IPS-NIHi11 (cell line): ENCODE measurements at regions not wholly inside any gene's neighbourhood (a gene's known extent, or its start where the extent isn't known, plus 50 kb on each side); places are given as distances from the start of the nearest gene placed in this dataset.

Experiments used
- DNase-seq: peaks from one replicate; pipeline ENCODE4 v3.0.0; 2012; ENCODE audit warnings: mixed read lengths, low spot score

DNA sequence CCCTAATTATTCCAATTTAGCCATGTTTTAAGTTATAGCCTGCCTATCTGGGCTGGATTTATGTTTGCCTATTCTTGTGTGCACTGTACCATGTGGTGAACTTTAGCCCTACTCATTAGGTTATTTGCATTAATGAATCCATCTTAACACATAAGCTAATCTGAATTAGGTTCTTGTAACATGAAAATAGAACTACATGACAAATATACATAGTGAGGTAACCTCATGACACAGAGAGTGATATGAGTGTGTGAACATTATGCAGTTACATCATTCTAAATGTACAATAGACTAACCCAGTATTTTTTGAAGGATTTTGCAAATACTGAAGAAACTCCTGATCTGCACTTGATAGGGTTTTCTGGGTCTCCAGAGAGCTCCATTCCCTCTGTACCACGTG lies 733.7 kb upstream of the CITED2 start:
- DNase-seq = no peak

DNA sequence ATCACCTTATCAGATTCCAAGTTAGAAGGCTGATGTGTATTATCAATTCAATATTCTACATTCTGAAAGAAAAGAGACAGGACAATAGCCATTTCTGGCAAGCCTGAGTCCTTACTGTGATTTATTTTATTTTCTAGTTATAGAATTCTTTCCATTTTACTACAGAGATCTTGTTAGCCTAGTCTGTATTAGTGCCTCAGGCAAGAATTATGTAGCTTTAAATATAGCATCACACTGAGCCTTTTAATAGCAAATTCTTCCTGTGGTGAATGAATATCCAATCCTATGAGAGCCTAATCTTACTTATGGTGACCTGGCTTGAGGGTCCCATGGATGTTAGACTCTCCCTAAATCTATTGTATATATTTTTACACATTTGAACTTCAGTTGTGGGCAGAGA lies 732.8 kb upstream of the CITED2 start:
- DNase-seq = no peak

DNA sequence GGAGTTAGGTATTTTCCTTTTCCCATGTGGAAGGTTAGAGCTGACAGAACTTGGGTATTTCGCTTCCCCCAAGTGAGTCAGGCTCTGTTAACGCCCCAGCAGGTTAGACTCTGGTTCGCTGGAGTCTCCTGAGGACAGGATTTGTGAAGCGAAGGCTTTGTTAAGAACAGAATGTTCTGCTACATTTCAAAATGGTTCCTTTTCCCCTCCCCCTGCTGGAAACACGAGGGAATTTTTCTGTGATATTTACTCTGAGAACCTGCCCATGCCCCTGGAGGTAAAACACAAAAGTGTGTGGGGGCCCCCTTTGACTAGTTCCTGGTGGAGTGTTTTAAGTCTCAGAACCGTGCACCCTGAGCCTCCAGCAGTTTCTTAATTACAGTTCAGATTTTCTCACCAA lies 731.4 kb upstream of the CITED2 start:
- DNase-seq = peak; percentile 20

DNA sequence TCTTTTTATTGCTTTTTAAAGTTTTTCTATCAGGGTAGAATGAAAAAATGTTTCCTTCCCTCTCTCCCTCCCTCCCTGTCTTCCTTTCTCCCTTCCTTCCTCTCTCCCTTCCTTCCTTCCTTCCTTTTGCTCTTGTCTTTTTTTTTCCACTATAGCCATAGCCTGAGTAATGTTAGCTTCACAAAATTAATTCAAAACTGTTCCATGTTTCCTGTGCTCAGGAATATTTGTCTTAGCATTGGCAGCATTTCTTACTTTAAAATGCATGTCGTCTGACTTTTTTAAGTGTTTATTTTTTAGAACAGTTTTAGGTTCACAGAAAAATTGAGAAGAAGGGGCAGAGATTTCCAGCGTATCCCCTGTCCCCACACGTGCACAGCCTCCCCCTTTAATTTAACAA lies 730.8 kb upstream of the CITED2 start:
- DNase-seq = no peak

DNA sequence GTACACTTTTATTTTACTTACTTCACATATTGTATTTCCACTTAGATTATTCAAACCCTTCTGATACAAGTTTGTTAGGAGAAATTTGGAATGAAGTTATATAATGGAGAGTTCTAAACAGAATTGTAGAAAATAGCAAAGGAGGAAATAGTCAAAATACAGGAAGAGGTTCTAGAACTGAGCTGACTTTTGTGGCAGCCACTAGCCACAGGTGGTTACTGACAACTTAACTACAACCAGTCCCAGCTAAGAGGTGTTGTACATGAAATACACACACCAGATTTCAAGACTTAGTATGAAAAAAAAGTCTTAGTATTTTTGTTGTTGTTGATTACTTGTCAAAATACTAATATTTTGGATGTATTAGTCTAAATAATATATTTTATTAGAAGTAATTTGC lies 727.4 kb upstream of the CITED2 start:
- no peak for DNase-seq

DNA sequence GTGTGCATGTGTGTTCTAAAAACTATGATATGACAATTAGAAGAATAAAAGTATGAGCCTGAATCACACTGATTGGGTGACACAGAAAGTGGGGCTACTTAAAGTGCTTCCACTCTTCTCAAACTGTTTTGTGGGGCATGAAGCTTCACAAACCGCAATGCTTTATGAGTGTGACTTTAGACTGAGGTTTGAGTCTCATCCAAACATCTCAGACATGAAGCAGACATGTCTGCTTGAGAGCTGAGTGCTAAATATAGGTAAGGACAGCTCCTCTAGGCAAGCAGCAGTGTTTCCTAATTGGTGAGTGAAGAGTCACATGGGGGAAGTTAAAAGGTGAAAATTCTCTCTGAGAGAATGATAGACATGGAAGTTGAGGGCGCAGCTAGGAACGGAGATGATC lies 726.9 kb upstream of the CITED2 start:
- DNase-seq = no peak

DNA sequence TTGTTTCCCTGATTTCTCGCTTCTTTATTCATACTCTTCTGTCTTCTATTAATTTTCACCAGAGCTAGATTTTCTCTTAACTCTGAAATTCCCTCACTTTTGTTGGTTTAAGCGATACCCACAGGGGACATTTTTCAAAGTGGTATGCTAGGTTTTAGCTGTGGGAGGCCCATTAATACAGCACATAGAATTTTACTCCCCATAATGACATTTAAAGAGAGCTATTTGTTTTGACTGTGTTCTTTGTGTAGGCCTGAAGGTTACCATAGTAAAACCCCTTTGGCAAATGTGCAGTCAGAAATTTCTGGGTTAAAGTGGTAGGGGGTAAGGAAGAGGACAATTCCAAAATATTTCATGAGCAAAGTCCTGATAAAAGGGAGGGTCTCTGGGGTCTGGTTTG lies 721.1 kb upstream of the CITED2 start:
- DNase-seq = no peak

DNA sequence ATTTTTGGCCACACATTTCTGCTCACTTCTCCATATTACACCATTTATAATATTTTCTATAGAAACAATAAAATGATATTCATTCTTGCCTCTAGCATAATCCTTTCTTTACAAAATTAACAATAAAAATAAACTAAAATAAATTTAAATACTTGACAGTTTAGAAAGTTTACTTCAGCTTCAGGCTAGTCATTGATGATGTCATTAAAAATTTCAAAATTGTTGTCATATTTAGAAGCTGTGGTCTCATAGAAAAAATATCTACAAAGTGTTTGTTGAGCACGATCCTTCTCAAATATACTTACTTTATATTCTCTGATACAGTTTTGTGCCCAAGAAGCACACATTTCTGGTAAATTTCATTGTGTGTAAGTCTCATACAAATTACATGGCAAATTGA lies 717.4 kb upstream of the CITED2 start:
- DNase-seq = no peak

DNA sequence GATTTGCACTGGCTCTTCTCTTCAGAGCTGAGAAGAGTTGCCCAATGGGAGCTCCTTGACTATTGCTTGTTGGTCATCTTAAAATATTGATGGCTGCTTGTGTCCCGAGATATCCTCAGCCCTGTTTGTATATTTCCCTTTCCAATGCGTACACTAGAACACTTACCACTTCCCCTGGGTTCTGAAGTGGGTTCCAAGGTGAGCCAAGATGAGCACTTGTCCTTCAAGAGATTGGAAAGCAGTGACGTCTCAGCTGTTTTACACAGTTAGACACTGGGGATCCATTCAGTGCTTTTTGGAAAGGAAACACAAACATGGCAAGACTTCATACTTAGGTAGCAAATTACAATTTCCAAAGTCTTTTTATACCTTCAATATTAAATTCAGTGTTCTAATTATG lies 716.4 kb upstream of the CITED2 start:
- DNase-seq = no peak

DNA sequence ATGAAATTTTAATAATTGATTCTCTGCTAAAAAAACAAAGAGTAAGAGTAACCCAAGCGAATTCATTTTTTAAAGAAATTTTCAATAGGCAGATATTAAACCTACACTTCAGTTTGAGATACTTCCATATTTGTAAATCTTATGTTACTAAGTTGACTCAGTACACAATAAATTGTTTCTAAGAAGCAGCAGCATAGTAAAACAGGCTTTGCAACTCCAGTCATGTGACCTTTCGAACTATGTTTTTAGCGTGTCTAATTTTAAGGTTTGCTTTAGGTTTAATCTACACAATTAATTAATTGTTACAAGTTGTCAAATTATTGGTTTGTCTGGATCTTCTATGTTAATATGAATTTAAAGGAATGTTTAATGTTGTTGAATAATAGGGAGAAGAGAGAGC lies 708.9 kb upstream of the CITED2 start:
- no peak for DNase-seq

DNA sequence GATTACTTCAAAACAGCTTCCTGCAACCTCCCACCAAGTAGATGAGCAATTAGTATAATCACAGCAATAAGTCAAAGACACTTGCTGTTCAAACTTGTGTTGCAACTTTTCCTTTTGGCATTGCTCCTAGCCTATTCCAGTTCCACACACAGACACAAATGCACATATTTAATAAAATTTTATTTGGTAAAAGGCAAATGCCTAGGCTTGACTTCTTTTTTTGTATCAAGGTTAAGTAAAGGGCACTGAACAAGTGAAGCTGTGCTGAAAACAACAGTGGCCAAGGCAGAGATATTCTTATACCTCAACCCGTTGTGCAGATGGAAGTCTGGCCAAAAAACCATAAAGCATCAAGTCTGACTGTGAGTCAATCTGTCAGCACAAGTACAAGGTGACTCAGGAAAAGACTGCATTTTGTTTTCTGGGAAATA lies 708.4 kb upstream of the CITED2 start:
- no peak for DNase-seq

DNA sequence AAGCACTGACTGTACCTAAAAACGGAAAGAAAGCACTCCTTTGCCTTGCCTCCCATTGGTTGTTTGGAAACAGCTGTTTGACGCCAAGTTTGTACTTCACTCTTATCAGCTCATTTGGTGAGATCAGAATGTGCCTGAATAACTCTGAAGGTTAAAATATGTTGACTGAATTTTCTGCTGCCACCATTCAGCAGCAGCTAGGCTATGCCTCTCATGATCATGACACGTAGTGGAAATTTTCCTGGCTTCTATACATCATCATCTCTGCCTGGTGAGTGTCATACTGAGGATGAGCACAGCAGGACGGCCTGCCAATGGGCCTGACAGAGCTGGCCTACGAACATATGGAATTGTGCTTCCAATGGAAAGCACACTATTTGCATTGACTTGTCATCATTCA lies 704.9 kb upstream of the CITED2 start:
- no peak for DNase-seq

DNA sequence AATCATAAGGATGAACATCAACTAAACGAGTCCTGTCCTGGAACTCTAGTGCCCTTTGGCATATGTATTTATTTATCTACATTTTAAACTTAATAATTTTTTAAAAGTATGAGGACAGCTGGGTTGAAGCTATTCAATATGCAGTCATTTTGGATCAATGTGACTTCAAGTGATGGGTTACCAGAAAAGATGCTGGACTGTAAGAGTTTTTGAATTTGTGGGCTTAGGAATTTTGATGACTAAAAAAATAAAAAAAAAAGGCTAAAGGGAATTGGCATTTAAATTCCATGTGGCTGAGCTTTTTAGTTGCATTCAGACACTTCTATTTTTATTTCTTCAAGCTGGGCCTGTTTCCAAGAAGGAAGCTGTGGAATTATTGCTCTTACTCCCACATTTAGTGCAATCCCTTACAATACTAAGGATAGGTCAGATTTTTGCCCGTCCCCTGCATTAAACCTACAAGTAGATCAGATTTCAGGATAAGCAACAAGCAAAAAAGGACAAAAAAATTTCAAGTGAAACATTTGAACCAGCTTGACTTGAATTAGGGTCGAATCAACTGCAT lies 704.2 kb upstream of the CITED2 start:
- DNase-seq = no peak

DNA sequence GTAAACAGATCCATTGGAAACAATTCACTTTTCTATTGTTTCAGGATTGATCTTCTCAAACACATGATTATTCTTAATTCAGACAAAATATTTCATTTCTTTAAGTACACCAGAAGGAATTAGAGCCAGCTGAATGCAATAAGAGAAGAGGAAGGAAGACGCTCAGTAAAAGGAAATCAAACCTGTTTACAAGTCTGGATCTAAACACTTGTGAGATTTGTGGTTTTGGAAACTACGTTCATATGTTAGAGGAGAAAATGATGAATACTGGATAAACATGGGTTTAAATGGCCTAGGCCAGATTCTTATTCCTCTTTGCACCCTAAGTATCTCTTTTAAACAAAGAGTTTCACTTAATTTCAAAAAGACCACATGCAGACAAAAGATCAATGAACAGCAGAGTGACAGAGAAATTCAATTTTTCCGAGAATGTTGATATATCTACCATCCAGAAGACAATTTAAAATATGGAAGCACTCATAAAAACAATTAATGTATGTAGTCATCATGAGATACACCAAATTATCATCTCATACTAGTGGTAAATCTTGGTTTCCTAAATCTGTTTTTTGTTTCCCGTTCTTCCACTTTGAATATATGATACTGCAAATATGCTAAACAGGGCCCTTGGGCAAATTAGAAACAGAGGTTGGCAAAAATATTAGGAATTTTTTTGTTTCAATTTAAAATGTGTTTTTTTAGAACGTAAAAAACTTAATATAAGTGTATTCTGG lies 703.5 kb upstream of the CITED2 start:
- DNase-seq = no peak

DNA sequence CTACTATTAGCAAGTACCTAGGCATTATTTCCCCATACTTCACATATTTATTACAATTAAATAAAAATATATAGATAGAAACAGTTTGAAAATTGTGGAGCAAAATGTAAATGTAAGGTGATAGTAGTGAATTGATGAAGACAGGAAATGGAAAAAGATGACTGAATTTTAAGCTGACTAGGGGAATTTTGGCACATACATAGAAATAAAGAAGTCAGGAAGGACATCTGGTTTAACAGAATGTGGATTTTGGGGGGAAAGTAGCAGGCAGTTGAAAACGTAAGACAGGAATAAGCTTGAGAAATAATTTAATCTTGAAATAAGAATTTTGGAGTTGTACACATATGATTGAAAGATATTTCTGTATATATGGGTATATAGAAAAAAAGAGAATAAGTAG lies 701.7 kb upstream of the CITED2 start:
- DNase-seq = no peak

DNA sequence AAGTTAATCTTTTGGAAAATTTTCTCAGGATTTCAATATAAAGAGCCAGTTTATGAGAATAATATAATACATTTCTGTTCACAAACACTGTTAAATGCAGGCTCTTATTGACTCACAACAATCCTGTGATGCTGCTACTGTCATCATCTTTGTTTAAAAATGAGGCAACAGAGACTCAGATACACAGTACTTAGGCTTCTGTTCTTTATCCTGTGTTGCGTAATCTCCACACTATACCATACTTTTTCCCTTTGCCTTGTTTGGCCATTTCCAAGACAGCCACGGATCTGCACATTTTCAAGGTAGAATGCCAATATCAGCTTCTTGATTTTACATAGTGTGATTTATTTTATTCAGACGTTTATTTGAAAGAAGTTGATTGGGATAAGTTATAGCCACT lies 699.0 kb upstream of the CITED2 start:
- DNase-seq = no peak

DNA sequence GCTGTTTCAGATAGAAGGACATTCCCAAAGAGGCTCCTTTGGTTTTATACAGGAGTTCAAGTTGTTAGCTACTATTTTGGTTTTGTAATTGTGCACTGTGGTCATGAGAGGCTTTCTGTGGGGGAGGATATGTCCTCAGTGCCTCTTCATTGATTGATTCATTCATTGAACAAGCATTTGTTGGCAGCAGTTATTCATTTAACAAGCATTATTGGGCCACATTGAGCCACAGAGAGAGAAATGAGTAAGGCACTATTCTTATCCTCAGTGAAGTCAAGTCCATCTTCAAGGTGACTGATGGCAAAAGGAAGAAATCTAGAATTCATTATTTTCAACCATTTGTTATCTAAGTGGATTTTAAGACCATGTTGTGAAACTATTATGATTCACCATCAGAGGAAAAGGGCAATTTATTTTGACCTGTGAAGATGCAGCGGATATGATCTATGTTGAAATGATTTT lies 697.2 kb upstream of the CITED2 start:
- no peak for DNase-seq

DNA sequence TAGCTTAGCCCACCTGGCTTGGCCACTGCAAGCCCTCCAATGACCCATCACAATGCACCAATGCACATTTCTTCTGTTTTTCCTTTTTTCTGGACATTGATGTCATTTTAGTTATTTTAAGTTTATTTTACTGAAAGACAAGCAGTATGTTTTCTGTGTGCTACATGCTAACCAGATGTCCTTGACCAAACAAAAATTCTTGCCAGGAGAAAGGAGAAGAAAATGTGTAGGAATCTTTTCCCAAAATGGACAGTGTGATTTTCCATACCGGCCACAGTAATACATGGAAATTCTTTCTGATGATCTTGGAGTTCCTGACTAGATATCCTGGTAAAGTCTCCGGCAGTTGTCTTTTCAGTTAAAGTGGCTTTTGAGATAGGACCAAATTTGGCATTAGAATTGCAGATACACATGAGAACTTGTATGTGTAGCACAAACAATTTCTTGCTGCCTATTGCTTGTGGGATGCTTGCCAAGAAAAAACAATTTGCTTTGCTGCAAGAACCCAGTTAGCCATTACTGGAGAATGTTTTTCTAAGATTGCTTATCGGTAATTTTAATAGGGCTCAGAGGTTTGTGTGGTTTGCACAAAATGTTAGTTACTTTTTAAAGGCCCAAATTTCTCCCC lies 696.5 kb upstream of the CITED2 start:
- no peak for DNase-seq

DNA sequence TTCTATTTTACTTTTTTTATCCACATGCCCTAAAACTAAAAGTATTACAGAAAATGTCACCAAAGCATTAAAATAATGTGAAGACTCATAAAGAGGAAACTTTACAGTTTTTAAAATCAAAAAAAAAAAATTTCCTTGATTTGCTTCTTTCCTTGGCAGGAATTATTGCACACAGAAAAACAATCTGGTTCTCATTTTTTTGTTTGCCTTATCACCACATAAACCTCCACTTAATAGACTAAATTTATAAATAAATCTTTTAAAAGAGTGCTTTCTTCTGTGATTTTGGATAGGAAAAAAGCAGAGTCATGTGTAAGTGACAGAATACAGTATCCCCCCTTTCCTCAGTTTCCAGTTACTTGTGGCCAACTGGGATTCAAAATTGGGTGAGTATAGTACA lies 695.1 kb upstream of the CITED2 start:
- no peak for DNase-seq

DNA sequence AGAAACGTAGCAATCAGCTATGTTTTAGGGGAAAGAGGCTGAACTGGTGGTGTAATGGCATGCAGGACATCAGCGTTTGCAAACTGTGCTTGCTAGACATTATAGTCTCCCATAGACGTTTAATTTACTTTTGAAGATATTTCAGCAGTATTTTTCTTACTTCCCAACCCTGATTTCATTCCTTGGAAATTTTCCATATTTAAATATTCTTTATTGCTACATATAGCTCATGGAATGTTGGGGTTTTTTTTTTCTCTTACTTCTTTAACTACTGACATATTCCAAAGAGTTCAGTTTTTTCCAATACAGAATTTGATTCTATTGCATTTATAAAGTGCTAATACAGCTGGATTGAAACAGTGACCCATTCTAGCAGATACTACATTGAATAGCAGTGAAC lies 694.4 kb upstream of the CITED2 start:
- DNase-seq = no peak

DNA sequence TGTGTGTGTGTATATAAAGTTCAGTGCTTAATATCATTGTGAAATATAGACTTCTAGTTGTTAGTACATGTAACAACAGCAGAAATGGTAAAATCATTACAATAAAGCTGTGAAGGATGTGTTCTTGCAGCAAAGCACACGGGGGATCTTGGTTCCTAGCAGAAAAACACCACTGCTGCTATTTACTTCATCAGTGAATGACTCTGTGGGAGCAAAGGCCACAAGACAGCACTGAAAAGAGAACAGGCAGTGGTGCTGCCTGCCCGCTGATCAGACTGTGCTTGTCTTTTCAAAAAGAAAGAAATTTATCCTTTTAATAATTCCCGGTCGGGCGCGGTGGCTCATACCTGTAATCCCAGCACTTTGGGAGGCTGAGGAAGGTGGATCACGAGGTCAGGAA lies 689.9 kb upstream of the CITED2 start:
- no peak for DNase-seq

DNA sequence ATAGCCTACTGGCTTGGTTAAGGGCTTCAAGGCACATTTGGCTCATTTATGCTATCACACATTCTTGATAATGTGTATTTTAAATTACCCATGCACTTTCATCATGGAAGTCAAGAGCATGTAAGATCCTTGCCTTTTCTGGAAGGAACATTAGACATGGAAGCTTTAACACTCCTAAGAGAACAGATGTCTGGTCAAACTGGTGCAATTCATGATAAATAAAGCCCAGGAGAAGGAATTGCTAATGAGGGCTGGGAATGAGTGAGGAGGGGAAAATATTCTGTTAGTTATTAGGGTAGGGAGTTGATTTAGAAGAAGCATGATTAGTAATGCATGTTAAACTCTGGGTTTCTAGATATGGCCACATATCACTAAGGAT lies 688.6 kb upstream of the CITED2 start:
- DNase-seq = no peak
